HCT116 (cell line): ENCODE measurements at regions not wholly inside any gene's neighbourhood (a gene's known extent, or its start where the extent isn't known, plus 50 kb on each side); places are given as distances from the start of the nearest gene placed in this dataset.

Source experiments
- ATAC-seq: fragments of 200-7000 bp; cut with Tn5 transposase; 2 replicates; pipeline ENCODE4 v1.9.1; 2020; ENCODE audit warnings: mild to moderate bottlenecking, moderate library complexity
- BruUV-seq: library from RNA; stranded (reverse); fragments of 400-500 nt; replicated peaks from 2 replicates; lab custom pipeline; 2021; lab: Mats Ljungman, UMichigan
- CTCF ChIA-PET: fragments of 300-600 bp; sonication (Branson Sonifier 250); formaldehyde crosslinking; loops from one replicate; lab custom pipeline; 2021; ENCODE audit warnings: antibody characterized with exemption; lab: Charles Lee
- POLR2A ChIA-PET: fragments of 300-600, 350-600 bp; sonication (Branson Sonifier 250); formaldehyde crosslinking; loops from one replicate; lab custom pipeline; 2021; ENCODE audit warnings: antibody characterized with exemption; lab: Charles Lee
- RAD21 ChIA-PET, 2 experiments: fragments of 300-600 bp; sonication (Branson Sonifier 250); formaldehyde crosslinking; loops; one replicate each; lab custom pipeline; 2023; ENCODE audit warnings: low total read pairs in 2 of 2; ENCODE audit not compliant: uncharacterized antibody in 2 of 2, unreplicated experiment in 2 of 2, low non-redundant PET in 1 of 2; lab: Charles Lee
- DNase-seq: peaks from one replicate; pipeline ENCODE4 v3.0.0-alpha.2; 2010; ENCODE audit warnings: low read depth, low spot score
- H2AFZ ChIP-seq: fragments of 200-600 bp; shearing (Covaris generic), sonication (generic); 2 replicates; pipeline ENCODE4 v1.6.1; 2017; ENCODE audit warnings: low read depth, mixed run types, mixed read lengths, antibody characterized with exemption, low read length; ENCODE audit not compliant: poor library complexity, severe bottlenecking
- H3K27ac ChIP-seq: 2 replicates; pipeline ENCODE4 v1.5.1; 2012; ENCODE audit warnings: low read depth, low read length
- H3K27me3 ChIP-seq: fragments of 200-600 bp; sonication (generic); 2 replicates; pipeline ENCODE4 v1.6.1; 2016; ENCODE audit warnings: mixed run types, low read length, mixed read lengths; ENCODE audit not compliant: insufficient read depth
- H3K36me3 ChIP-seq, 2 experiments: fragments of 200-500 bp in 1 of 2; fragments of 200-600 bp in 1 of 2; sonication (Bioruptor generic) in 1 of 2; sonication (generic) in 1 of 2; 2 replicates each; pipeline versions ENCODE4 v1.5.1 to v1.6.1; 2014 to 2016; ENCODE audit warnings: low read length in 2 of 2, inconsistent platforms in 1 of 2, mixed read lengths in 1 of 2, mixed run types in 1 of 2; ENCODE audit not compliant: insufficient read depth in 2 of 2, control insufficient read depth in 1 of 2
- H3K4me1 ChIP-seq, 2 experiments: fragments of 200-600 bp in 1 of 2; sonication (generic) in 1 of 2; 2 replicates each; pipeline versions ENCODE4 v1.5.1 to v1.6.1; 2012 to 2017; ENCODE audit warnings: low read length in 2 of 2, inconsistent platforms in 1 of 2, mild to moderate bottlenecking in 1 of 2, mixed read lengths in 1 of 2, mixed run types in 1 of 2, moderate library complexity in 1 of 2; ENCODE audit not compliant: insufficient read depth in 2 of 2, control insufficient read depth in 1 of 2
- H3K4me2 ChIP-seq: fragments of 200-600 bp; sonication (generic); 2 replicates; pipeline ENCODE4 v1.6.1; 2017; ENCODE audit warnings: mixed run types, low read length, mixed read lengths
- H3K4me3 ChIP-seq, 2 experiments: fragments of 200-600 bp in 1 of 2; sonication (generic) in 1 of 2; replicated peaks in 1 of 2; 2 replicates each; pipeline ENCODE4 v1.5.1; 2011 to 2016; ENCODE audit warnings: low read length in 2 of 2, control low read depth in 1 of 2, low read depth in 1 of 2, mild to moderate bottlenecking in 1 of 2, mixed read lengths in 1 of 2, mixed run types in 1 of 2
- H3K79me2 ChIP-seq: fragments of 200-600 bp; sonication (generic); 2 replicates; pipeline ENCODE4 v1.6.1; 2017; ENCODE audit warnings: mild to moderate bottlenecking, mixed run types, low read length, moderate library complexity, mixed read lengths; ENCODE audit not compliant: insufficient read depth
- H3K9ac ChIP-seq: fragments of 200-600 bp; sonication (generic); 2 replicates; pipeline ENCODE4 v1.6.1; 2016; ENCODE audit warnings: low read length, mixed read lengths
- H3K9me2 ChIP-seq: fragments of 200-600 bp; sonication (generic), shearing (Covaris generic); 2 replicates; pipeline ENCODE4 v1.6.1; 2017; ENCODE audit warnings: mixed run types, mild to moderate bottlenecking, moderate library complexity; ENCODE audit not compliant: insufficient read depth
- H3K9me3 ChIP-seq, 2 experiments: fragments of 200-500 bp in 1 of 2; fragments of 200-600 bp in 1 of 2; sonication (Bioruptor generic) in 1 of 2; sonication (generic) in 1 of 2; 2 replicates each; pipeline ENCODE4 v1.6.1; 2014 to 2017; ENCODE audit warnings: low read length in 2 of 2, mixed read lengths in 2 of 2, inconsistent platforms in 1 of 2, low read depth in 1 of 2, mild to moderate bottlenecking in 1 of 2, mixed run types in 1 of 2, moderate library complexity in 1 of 2; ENCODE audit not compliant: control insufficient read depth in 1 of 2, insufficient read depth in 1 of 2
- H4K20me1 ChIP-seq: fragments of 200-600 bp; sonication (generic), shearing (Covaris generic); 2 replicates; pipeline ENCODE4 v1.6.1; 2017; ENCODE audit warnings: mixed run types, mild to moderate bottlenecking, moderate library complexity; ENCODE audit not compliant: insufficient read depth
- ATF3 ChIP-seq: IDR thresholded peaks from 2 replicates; pipeline ENCODE4 v1.6.1; 2012
- EGR1 ChIP-seq: IDR thresholded peaks from 2 replicates; pipeline ENCODE4 v1.6.1; 2012; ENCODE audit warnings: low read depth
- EZH2phosphoT487 ChIP-seq: fragments of 200-600 bp; IDR thresholded peaks from 2 replicates; pipeline ENCODE4 v1.6.1; 2018; ENCODE audit warnings: antibody characterized with exemption, borderline replicate concordance
- FOSL1 ChIP-seq: IDR thresholded peaks from 2 replicates; pipeline ENCODE4 v1.6.1; 2012; ENCODE audit warnings: low read depth
- POLR2AphosphoS5 ChIP-seq: IDR thresholded peaks from 2 replicates; pipeline ENCODE4 v1.6.1; 2011; ENCODE audit warnings: mild to moderate bottlenecking, low read depth, low read length, moderate library complexity
- ZBTB33 ChIP-seq: IDR thresholded peaks from 2 replicates; pipeline ENCODE4 v1.6.1; 2011; ENCODE audit warnings: mild to moderate bottlenecking, low read length, moderate library complexity; ENCODE audit not compliant: insufficient replicate concordance; ENCODE audit errors: extremely low read depth
- ZFX ChIP-seq: fragments of 450-650 bp; IDR thresholded peaks from 2 replicates; pipeline ENCODE4 v1.6.1; 2017
- intact Hi-C: fragments of 100-400 bp; cut with micrococcal nuclease; formaldehyde crosslinking; loops from 2 replicates; pipeline ENCODE4 v1.10.0; 2022
- TF ChIP-seq, protein P1 (sequence below): IDR thresholded peaks from 2 replicates; pipeline ENCODE4 v1.6.1; 2012

GRCh38 chr5:91722736-91723467, 339.8 kb upstream of the ARRDC3 start:
- peaks cover 4% of the 10 kb centered on the region; the same call in 1 of the 2 replicates for H3K9me2 ChIP-seq
- H3K4me1 ChIP-seq: no peaks in the 10 kb centered on the region
- H3K27me3 ChIP-seq: no peaks in the 10 kb centered on the region
- ATAC-seq: no peak
- H4K20me1 ChIP-seq: no peaks in the 10 kb centered on the region
- no peak for DNase-seq
- POLR2A ChIA-PET: no interaction called here
- RAD21 ChIA-PET: no interaction called here
- H3K4me3 ChIP-seq: no peak overlapping the region
- no peak overlapping the region for H3K27ac ChIP-seq
- H3K9me3 ChIP-seq: no peaks in the 10 kb centered on the region
- TF ChIP-seq EGR1: no peak
- TF ChIP-seq EZH2phosphoT487: no peak
- TF ChIP-seq, protein P1, sequence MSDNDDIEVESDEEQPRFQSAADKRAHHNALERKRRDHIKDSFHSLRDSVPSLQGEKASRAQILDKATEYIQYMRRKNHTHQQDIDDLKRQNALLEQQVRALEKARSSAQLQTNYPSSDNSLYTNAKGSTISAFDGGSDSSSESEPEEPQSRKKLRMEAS: no peak
- no peaks in the 10 kb centered on the region for H3K36me3 ChIP-seq
- no peak overlapping the region for H2AFZ ChIP-seq
- intact Hi-C loops: no loop called here
- no peak overlapping the region for H3K4me2 ChIP-seq
- CTCF ChIA-PET: no interaction called here
- H3K9ac ChIP-seq: no peak overlapping the region
- BruUV-seq: no TSS peak
- H3K79me2 ChIP-seq: no peaks in the 10 kb centered on the region

- H2AFZ ChIP-seq: no peak overlapping the region
- ATAC-seq: no peak
- ChIA-PET RAD21 (no interaction called here), POLR2A (no interaction called here)
- no peaks in the 10 kb centered on the region for H4K20me1 ChIP-seq
- no peaks in the 10 kb centered on the region for H3K9me3 ChIP-seq
- TF ChIP-seq FOSL1 (no peak), ATF3 (no peak), ZBTB33 (no peak), POLR2AphosphoS5 (no peak), ZFX (no peak)
- TF ChIP-seq, all 23 proteins: peak for 0
- no peaks in the 10 kb centered on the region for H3K36me3 ChIP-seq
- no peaks in the 10 kb centered on the region for H3K4me1 ChIP-seq
- H3K27ac ChIP-seq: no peak overlapping the region
- DNase-seq: no peak
- CTCF ChIA-PET: no interaction called here
- BruUV-seq: no TSS peak
- no peak overlapping the region for H3K4me2 ChIP-seq
- no peaks in the 10 kb centered on the region for H3K9me2 ChIP-seq
- intact Hi-C loops: no loop called here
- no peak overlapping the region for H3K4me3 ChIP-seq
- H3K79me2 ChIP-seq: no peaks in the 10 kb centered on the region
- H3K9ac ChIP-seq: no peak overlapping the region
- H3K27me3 ChIP-seq: no peaks in the 10 kb centered on the region
Measured at GRCh38 chr5:91712718-91713117, 329.6 kb upstream of the ARRDC3 start.
